HG02840 (cell line): ENCODE measurements at regions not wholly inside any gene's neighbourhood (a gene's known extent, or its start where the extent isn't known, plus 50 kb on each side); places are given as distances from the start of the nearest gene placed in this dataset.
"Not testable (repeated sequence)": the region's sequence is repeated elsewhere in the genome, so short reads cannot be mapped to it uniquely, and the experiment has no call there.

Experiments
- ATAC-seq: cut with Tn5 transposase; IDR thresholded peaks from one replicate; pipeline ENCODE4 v1.9.1; 2021; ENCODE audit warnings: mild to moderate bottlenecking, moderate library complexity, moderate number of reproducible peaks; ENCODE audit not compliant: unreplicated experiment, low FRiP score

- ATAC-seq: no peak
Measured at GRCh38 chr12:42935756-42936155, 346.2 kb upstream of the PRICKLE1 start.

GRCh38 chr12:42935090-42935489 lies 345.5 kb upstream of the PRICKLE1 start:
- no peak for ATAC-seq

- ATAC-seq: no peak
Measured at GRCh38 chr12:42933461-42934081, 344.0 kb upstream of the PRICKLE1 start.

- ATAC-seq: no peak
Measured at GRCh38 chr12:42932936-42933335, 343.4 kb upstream of the PRICKLE1 start.

- no peak for ATAC-seq
Measured at GRCh38 chr12:42926232-42926631, 336.7 kb upstream of the PRICKLE1 start.

- no peak for ATAC-seq
Measured at GRCh38 chr12:42924482-42924881, 334.9 kb upstream of the PRICKLE1 start.

- no peak for ATAC-seq
Measured at GRCh38 chr12:42923583-42923982, 334.0 kb upstream of the PRICKLE1 start.

GRCh38 chr12:42923156-42923555 lies 333.6 kb upstream of the PRICKLE1 start:
- ATAC-seq: no peak

- ATAC-seq: no peak
Measured at GRCh38 chr12:42922505-42922850, 332.9 kb upstream of the PRICKLE1 start.

GRCh38 chr12:42921741-42922504 lies 332.4 kb upstream of the PRICKLE1 start:
- no peak for ATAC-seq

- ATAC-seq: no peak
Measured at GRCh38 chr12:42919691-42920090, 330.1 kb upstream of the PRICKLE1 start.

GRCh38 chr12:42918443-42918842 lies 328.9 kb upstream of the PRICKLE1 start:
- ATAC-seq: no peak

- ATAC-seq: no peak
Measured at GRCh38 chr12:42916143-42916542, 326.6 kb upstream of the PRICKLE1 start.

GRCh38 chr12:42915426-42915825 lies 325.9 kb upstream of the PRICKLE1 start:
- no peak for ATAC-seq

- ATAC-seq: no peak
Measured at GRCh38 chr12:42912367-42912766, 322.8 kb upstream of the PRICKLE1 start.

GRCh38 chr12:42910656-42911055 lies 321.1 kb upstream of the PRICKLE1 start:
- no peak for ATAC-seq

GRCh38 chr12:42908712-42909111 lies 319.2 kb upstream of the PRICKLE1 start:
- ATAC-seq: no peak

- ATAC-seq: not testable (repeated sequence)
Measured at GRCh38 chr12:42906801-42907200, 317.3 kb upstream of the PRICKLE1 start.

- no peak for ATAC-seq
Measured at GRCh38 chr12:42905419-42905705, 315.8 kb upstream of the PRICKLE1 start.

GRCh38 chr12:42904683-42905418 lies 315.3 kb upstream of the PRICKLE1 start:
- no peak for ATAC-seq

GRCh38 chr12:42903736-42904135 lies 314.2 kb upstream of the PRICKLE1 start:
- ATAC-seq: no peak

GRCh38 chr12:42902001-42902400 lies 312.5 kb upstream of the PRICKLE1 start:
- no peak for ATAC-seq
